ENCODE measurements at regions not wholly inside any gene's neighbourhood (a gene's known extent, or its start where the extent isn't known, plus 50 kb on each side); places are given as distances from the start of the nearest gene placed in this dataset.

- TF ChIP-seq CTCF (IDR thresholded peaks at IDR 0.05; ENCODE audit: poor library complexity, severe bottlenecking), result no peak
- no peak for TF ChIP-seq REST (IDR thresholded peaks at IDR 0.05; ENCODE audit: borderline replicate concordance)
- no peak for TF ChIP-seq POLR2AphosphoS5 (IDR thresholded peaks at IDR 0.05)
- no peak for TF ChIP-seq RAD21 (conservative IDR thresholded peaks at IDR 0.05)
- TF ChIP-seq EP300 (conservative IDR thresholded peaks at IDR 0.05; ENCODE audit: poor library complexity, severe bottlenecking), result no peak
- no peak for TF ChIP-seq EZH2 (IDR thresholded peaks at IDR 0.05; ENCODE audit: borderline replicate concordance, insufficient read depth, low read length, poor library complexity, severe bottlenecking)
- TF ChIP-seq MXI1 (conservative IDR thresholded peaks at IDR 0.05; ENCODE audit: poor library complexity, severe bottlenecking), result no peak
- no peak for TF ChIP-seq TAF1 (IDR thresholded peaks at IDR 0.05; ENCODE audit: low read depth)
- TF ChIP-seq SMC3 (conservative IDR thresholded peaks at IDR 0.05; ENCODE audit: poor library complexity), result no peak
Observed at GRCh38 chr7:131781-132482, 60.4 kb upstream of the FAM20C start.

Data from neural cell (in vitro differentiated cells).